Kidney tubule cell (primary cell): ENCODE measurements at regions not wholly inside any gene's neighbourhood (a gene's known extent, or its start where the extent isn't known, plus 50 kb on each side); places are given as distances from the start of the nearest gene placed in this dataset.
"Not testable (repeated sequence)": the region's sequence is repeated elsewhere in the genome, so short reads cannot be mapped to it uniquely, and the experiment has no call there.

Experiments used
- DNase-seq: peaks from one replicate; pipeline ENCODE4 v3.0.0-alpha.2; 2018; ENCODE audit warnings: low spot score

GRCh38 chr10:3659203-3659917 lies 125.6 kb downstream of the KLF6 start:
- no peak for DNase-seq

GRCh38 chr10:3658766-3659165 lies 126.2 kb downstream of the KLF6 start:
- no peak for DNase-seq

- no peak for DNase-seq
Observed at GRCh38 chr10:3656214-3656613, 128.8 kb downstream of the KLF6 start.

GRCh38 chr10:3655528-3655927 lies 129.5 kb downstream of the KLF6 start:
- no peak for DNase-seq

- DNase-seq = no peak
Observed at GRCh38 chr10:3654980-3655379, 130.0 kb downstream of the KLF6 start.

GRCh38 chr10:3654496-3654895 lies 130.5 kb downstream of the KLF6 start:
- DNase-seq = no peak

- not testable (repeated sequence) for DNase-seq
Observed at GRCh38 chr10:3653303-3653702, 131.7 kb downstream of the KLF6 start.

- no peak for DNase-seq
Observed at GRCh38 chr10:3652886-3653285, 132.1 kb downstream of the KLF6 start.

GRCh38 chr10:3651969-3652653 lies 132.9 kb downstream of the KLF6 start:
- DNase-seq = no peak

GRCh38 chr10:3648576-3648975 lies 136.4 kb downstream of the KLF6 start:
- no peak for DNase-seq

- no peak for DNase-seq
Observed at GRCh38 chr10:3648170-3648569, 136.8 kb downstream of the KLF6 start.

- no peak for DNase-seq
Observed at GRCh38 chr10:3647074-3647473, 137.9 kb downstream of the KLF6 start.

GRCh38 chr10:3645406-3645805 lies 139.6 kb downstream of the KLF6 start:
- no peak for DNase-seq

- DNase-seq = no peak
Observed at GRCh38 chr10:3640816-3641215, 144.2 kb downstream of the KLF6 start.

- DNase-seq = peak; percentile 45
Observed at GRCh38 chr10:3639546-3639945, 145.5 kb downstream of the KLF6 start.

- no peak for DNase-seq
Observed at GRCh38 chr10:3636356-3637181, 148.4 kb downstream of the KLF6 start.

- DNase-seq = peak; percentile 37
Observed at GRCh38 chr10:3635697-3636096, 149.3 kb downstream of the KLF6 start.

- peak; percentile 25 for DNase-seq
Observed at GRCh38 chr10:3635211-3635671, 149.8 kb downstream of the KLF6 start.

- not testable (repeated sequence) for DNase-seq
Observed at GRCh38 chr10:3634646-3635045, 150.4 kb downstream of the KLF6 start.

- no peak for DNase-seq
Observed at GRCh38 chr10:3631701-3632330, 153.2 kb downstream of the KLF6 start.

GRCh38 chr10:3631291-3631690 lies 153.7 kb downstream of the KLF6 start:
- no peak for DNase-seq
